Natural killer cell (primary cell): ENCODE measurements at regions not wholly inside any gene's neighbourhood (a gene's known extent, or its start where the extent isn't known, plus 50 kb on each side); places are given as distances from the start of the nearest gene placed in this dataset.

Experiments used
- ATAC-seq, 3 donors: fragments of 150-1000 bp in 2 of 3; fragments of 200-7000 bp in 1 of 3; cut with Tn5 transposase; 1 replicate in 1 of 3; 2 replicates in 2 of 3; pipeline ENCODE4 v1.10.0; 2021; ENCODE audit warnings: mild to moderate bottlenecking in 2 of 3, moderate library complexity in 2 of 3
- DNase-seq, 2 donors: peaks; one replicate each; pipeline versions ENCODE4 v3.0.0 to v3.0.0-alpha.2; 2013 to 2021; ENCODE audit warnings: mixed read lengths in 1 of 2
- H3K27ac ChIP-seq: one replicate; pipeline ENCODE4 v1.5.1; 2013; ENCODE audit warnings: mild to moderate bottlenecking, low read length
- H3K27me3 ChIP-seq: one replicate; pipeline ENCODE4 v1.6.1; 2013; ENCODE audit warnings: low read length; ENCODE audit not compliant: control insufficient read depth, insufficient read depth
- H3K36me3 ChIP-seq: one replicate; pipeline ENCODE4 v1.6.1; 2013; ENCODE audit warnings: low read length; ENCODE audit not compliant: control insufficient read depth, insufficient read depth
- H3K4me1 ChIP-seq: one replicate; pipeline ENCODE4 v1.6.1; 2013; ENCODE audit warnings: low read length; ENCODE audit not compliant: control insufficient read depth, insufficient read depth
- H3K4me3 ChIP-seq: one replicate; pipeline ENCODE4 v1.5.1; 2013; ENCODE audit warnings: low read length
- H3K9me3 ChIP-seq: one replicate; pipeline ENCODE4 v1.6.1; 2013; ENCODE audit warnings: low read length; ENCODE audit not compliant: control insufficient read depth, insufficient read depth
- H3K27ac Mint-ChIP-seq, 2 donors: one replicate each; pipeline ENCODE4 v1.8.0; 2022; ENCODE audit warnings: mild to moderate bottlenecking in 2 of 2, mixed read lengths in 2 of 2, moderate library complexity in 1 of 2
- H3K27me3 Mint-ChIP-seq, 2 donors: one replicate each; pipeline ENCODE4 v1.8.0; 2022; ENCODE audit warnings: low read depth in 2 of 2, mixed read lengths in 2 of 2
- H3K36me3 Mint-ChIP-seq: one replicate; pipeline ENCODE4 v1.8.0; 2022; ENCODE audit warnings: mixed read lengths
- H3K4me1 Mint-ChIP-seq, 2 donors: one replicate each; pipeline ENCODE4 v1.8.0; 2022; ENCODE audit warnings: mixed read lengths in 2 of 2
- H3K4me3 Mint-ChIP-seq: one replicate; pipeline ENCODE4 v1.8.0; 2022; ENCODE audit warnings: mild to moderate bottlenecking, moderate library complexity, mixed read lengths
- H3K9me3 Mint-ChIP-seq, 2 donors: one replicate each; pipeline ENCODE4 v1.8.0; 2022; ENCODE audit warnings: mixed read lengths in 2 of 2
- WGBS: methylation state at CpG from one replicate; pipeline ENCODE4 v1.1.7; 2013; ENCODE audit warnings: missing lambda C conversion rate; ENCODE audit not compliant: insufficient coverage; 5-methylcytosine and 5-hydroxymethylcytosine counted together
- intact Hi-C: fragments of 100-400 bp; cut with micrococcal nuclease; formaldehyde crosslinking; loops from one replicate; pipeline ENCODE4 v1.14.2; 2022
- TF ChIP-seq, protein P1 (sequence below): fragments of 200-600 bp; IDR thresholded peaks from one replicate; pipeline ENCODE4 v1.8.0; 2022; ENCODE audit warnings: antibody characterized with exemption

DNA sequence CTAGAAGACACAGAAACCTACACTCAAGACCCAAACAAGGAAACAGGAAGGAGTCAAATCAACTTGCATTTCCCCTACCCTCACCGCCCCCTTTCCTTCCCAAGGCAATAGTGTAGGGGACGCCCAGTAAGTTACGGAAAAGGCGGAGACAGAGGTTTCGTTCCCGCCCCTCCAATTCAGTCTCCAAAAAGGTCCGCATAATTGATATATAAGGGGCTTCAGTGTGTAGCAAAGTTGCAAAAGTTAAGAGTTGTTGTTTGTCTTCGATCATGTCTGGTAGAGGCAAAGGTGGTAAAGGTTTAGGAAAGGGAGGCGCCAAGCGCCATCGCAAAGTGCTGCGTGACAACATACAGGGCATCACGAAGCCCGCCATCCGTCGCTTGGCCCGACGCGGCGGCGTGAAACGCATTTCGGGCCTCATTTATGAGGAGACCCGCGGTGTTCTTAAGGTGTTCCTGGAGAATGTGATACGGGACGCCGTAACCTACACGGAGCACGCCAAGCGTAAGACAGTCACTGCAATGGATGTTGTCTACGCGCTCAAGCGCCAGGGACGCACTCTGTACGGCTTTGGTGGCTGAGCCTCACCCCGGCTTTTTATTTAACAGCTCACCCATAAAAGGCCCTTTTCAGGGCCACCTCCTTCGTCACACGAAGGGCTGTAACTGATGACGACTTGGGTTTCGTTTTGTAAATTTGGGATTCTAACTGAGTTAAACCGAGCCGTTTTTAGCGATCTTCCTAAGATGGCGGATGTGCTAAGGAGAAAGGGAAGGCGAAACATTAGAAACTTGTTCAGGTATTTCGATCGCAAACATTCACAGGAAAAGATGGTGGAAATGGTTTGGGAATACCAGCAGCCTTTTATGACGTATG, 124.6 kb upstream of the BTN3A2 start:
- Mint-ChIP-seq H3K27me3 (no peaks in the 10 kb centered on the region), H3K9me3 (no peaks in the 10 kb centered on the region), H3K4me3 (peak overlapping the region; percentile 91), H3K27ac (peak overlapping the region; percentile 93 to 96), H3K36me3 (no peaks in the 10 kb centered on the region), H3K4me1 (peaks cover 16 to 23% of the 10 kb centered on the region in 2 donors)
- ATAC-seq (peak; percentile 74 to 86 (median 82)), DNase-seq (peak; percentile 67 to 88)
- Histone ChIP-seq H3K27me3 (no peaks in the 10 kb centered on the region), H3K4me3 (peak overlapping the region; percentile 65), H3K27ac (peak overlapping the region; percentile 95), H3K4me1 (peaks cover 20% of the 10 kb centered on the region), H3K9me3 (no peaks in the 10 kb centered on the region), H3K36me3 (no peaks in the 10 kb centered on the region)
- TF ChIP-seq, protein P1, sequence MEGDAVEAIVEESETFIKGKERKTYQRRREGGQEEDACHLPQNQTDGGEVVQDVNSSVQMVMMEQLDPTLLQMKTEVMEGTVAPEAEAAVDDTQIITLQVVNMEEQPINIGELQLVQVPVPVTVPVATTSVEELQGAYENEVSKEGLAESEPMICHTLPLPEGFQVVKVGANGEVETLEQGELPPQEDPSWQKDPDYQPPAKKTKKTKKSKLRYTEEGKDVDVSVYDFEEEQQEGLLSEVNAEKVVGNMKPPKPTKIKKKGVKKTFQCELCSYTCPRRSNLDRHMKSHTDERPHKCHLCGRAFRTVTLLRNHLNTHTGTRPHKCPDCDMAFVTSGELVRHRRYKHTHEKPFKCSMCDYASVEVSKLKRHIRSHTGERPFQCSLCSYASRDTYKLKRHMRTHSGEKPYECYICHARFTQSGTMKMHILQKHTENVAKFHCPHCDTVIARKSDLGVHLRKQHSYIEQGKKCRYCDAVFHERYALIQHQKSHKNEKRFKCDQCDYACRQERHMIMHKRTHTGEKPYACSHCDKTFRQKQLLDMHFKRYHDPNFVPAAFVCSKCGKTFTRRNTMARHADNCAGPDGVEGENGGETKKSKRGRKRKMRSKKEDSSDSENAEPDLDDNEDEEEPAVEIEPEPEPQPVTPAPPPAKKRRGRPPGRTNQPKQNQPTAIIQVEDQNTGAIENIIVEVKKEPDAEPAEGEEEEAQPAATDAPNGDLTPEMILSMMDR = no peak
- 1% methylated on average over 47 of the region's 49 CpGs for WGBS
- intact Hi-C loops = loop anchor here (1.0 to 2.0 kb wide), 2 partner anchors 10 to 52 kb away; a partner anchor contains a TSS

DNA sequence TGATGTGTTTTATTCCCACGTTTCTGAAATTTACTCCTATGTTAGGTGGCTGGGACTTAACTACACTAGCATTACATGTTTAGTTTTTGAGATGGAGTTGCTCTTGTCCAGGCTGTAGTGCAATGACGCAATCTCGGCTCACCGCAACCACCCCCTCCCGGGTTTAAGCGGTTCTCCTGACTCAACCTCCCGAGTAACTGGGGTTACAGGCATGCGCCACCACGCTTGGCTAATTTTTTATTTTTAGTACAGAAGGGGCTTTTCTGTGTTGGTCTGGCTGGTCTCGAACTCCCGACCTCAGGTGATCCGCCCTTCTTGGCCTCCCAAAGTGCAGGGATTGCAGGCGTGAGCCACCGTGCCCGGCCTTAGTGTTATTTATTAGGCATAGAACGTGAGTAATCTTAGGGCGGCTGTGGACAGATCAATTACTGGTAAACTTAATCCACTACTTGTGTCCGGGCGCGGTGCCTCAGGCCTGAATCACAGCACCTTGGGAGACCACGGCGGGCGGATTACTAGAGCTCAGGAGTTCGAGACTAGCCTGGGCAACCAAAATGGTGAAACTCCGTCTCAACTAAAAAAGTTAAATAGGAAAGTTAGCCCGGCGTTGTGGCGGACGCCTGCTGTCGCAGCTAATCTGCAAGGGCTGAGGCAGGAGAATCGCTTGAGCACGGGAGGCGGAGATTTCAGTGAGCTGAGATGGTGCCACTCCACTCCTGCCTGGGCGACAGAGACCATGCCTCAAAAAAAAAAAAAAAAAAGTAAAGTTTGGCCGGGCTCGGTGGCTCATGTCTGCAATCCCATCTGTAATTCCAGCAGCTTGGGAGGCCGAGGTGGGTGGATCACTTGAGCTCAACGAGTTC, 123.7 kb upstream of the BTN3A2 start:
- peak overlapping the region; percentile 95 for H3K27ac ChIP-seq
- intact Hi-C loops = loop anchor here (2.0 kb wide), 1 partner anchor 52 kb away; a partner anchor contains a TSS
- no peaks in the 10 kb centered on the region for H3K36me3 ChIP-seq
- peak overlapping the region; percentile 65 for H3K4me3 ChIP-seq
- H3K9me3 ChIP-seq = no peaks in the 10 kb centered on the region
- Mint-ChIP-seq H3K4me3 (peak overlapping the region; percentile 91), H3K36me3 (no peaks in the 10 kb centered on the region), H3K9me3 (no peaks in the 10 kb centered on the region), H3K27me3 (no peaks in the 10 kb centered on the region), H3K27ac (peak overlapping the region; percentile 93 to 96), H3K4me1 (peaks cover 13 to 20% of the 10 kb centered on the region in 2 donors)
- DNase-seq (peak; percentile 70 to 83), ATAC-seq (peak; percentile 32 to 47 (median 38))
- peaks cover 19% of the 10 kb centered on the region for H3K4me1 ChIP-seq
- no peaks in the 10 kb centered on the region for H3K27me3 ChIP-seq
- TF ChIP-seq, protein P1 = no peak
- 71% methylated on average over 37 of the region's 38 CpGs for WGBS

DNA sequence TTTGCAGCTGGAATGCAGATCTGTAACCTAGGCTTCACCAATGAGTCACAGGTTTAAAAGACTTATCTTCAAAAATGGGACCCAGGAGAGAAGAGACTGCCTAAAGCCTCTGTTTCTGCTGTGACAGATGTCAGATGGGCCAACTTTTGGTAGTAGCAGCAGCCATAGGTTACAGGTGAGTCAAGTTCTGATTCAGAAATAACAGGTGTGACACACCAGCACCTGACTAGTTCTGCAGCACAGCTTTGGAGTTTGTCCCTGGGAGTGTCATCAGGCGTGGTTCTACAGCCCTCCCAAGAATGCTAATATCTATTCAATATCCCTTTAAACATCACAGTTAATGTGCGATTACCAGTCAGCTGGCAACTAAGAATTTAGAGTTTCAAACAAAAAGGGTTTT, 121.9 kb upstream of the BTN3A2 start:
- Histone ChIP-seq H3K27me3 (no peaks in the 10 kb centered on the region), H3K9me3 (no peaks in the 10 kb centered on the region), H3K27ac (no peak overlapping the region), H3K4me3 (no peak overlapping the region), H3K36me3 (no peaks in the 10 kb centered on the region), H3K4me1 (peaks cover 19% of the 10 kb centered on the region)
- no peaks in the 10 kb centered on the region for H3K27me3 Mint-ChIP-seq
- WGBS = 92% methylated on average over 1 of the region's 2 CpGs
- TF ChIP-seq, protein P1 = no peak
- no peak for DNase-seq
- H3K36me3 Mint-ChIP-seq = no peaks in the 10 kb centered on the region
- H3K27ac Mint-ChIP-seq = peak overlapping the region in 1 of 2 donors; percentile 66
- H3K4me3 Mint-ChIP-seq = no peak overlapping the region
- intact Hi-C loops = no loop called here
- H3K9me3 Mint-ChIP-seq = no peaks in the 10 kb centered on the region
- ATAC-seq = no peak
- H3K4me1 Mint-ChIP-seq = peaks cover 13 to 20% of the 10 kb centered on the region in 2 donors
